HG02610 (cell line): ENCODE measurements at regions not wholly inside any gene's neighbourhood (a gene's known extent, or its start where the extent isn't known, plus 50 kb on each side); places are given as distances from the start of the nearest gene placed in this dataset.

Experiments
- ATAC-seq: cut with Tn5 transposase; IDR thresholded peaks from one replicate; pipeline ENCODE4 v1.9.1; 2021; ENCODE audit warnings: mild to moderate bottlenecking, moderate library complexity; ENCODE audit not compliant: unreplicated experiment

GRCh38 chr3:72569754-72570440 is 278.3 kb downstream of the SHQ1 start:
- no peak for ATAC-seq

- no peak for ATAC-seq
Observed at GRCh38 chr3:72568083-72568482, 280.2 kb downstream of the SHQ1 start.

GRCh38 chr3:72567474-72567873 is 280.8 kb downstream of the SHQ1 start:
- no peak for ATAC-seq

- no peak for ATAC-seq
Observed at GRCh38 chr3:72565593-72565992, 282.7 kb downstream of the SHQ1 start.

GRCh38 chr3:72563690-72564370 is 284.4 kb downstream of the SHQ1 start:
- ATAC-seq = no peak

GRCh38 chr3:72560846-72561675 is 287.2 kb downstream of the SHQ1 start:
- no peak for ATAC-seq

GRCh38 chr3:72559385-72559784 is 288.9 kb downstream of the SHQ1 start:
- ATAC-seq = no peak

GRCh38 chr3:72558001-72558400 is 290.2 kb downstream of the SHQ1 start:
- ATAC-seq = no peak

GRCh38 chr3:72555714-72556113 is 292.5 kb downstream of the SHQ1 start:
- no peak for ATAC-seq

- ATAC-seq = no peak
Observed at GRCh38 chr3:72554689-72555088, 293.6 kb downstream of the SHQ1 start.

- ATAC-seq = no peak
Observed at GRCh38 chr3:72553298-72553697, 294.9 kb downstream of the SHQ1 start.

GRCh38 chr3:72550582-72551262 is 297.5 kb downstream of the SHQ1 start:
- no peak for ATAC-seq

GRCh38 chr3:72549761-72550581 is 298.3 kb downstream of the SHQ1 start:
- no peak for ATAC-seq

GRCh38 chr3:72548981-72549380 is 299.3 kb downstream of the SHQ1 start:
- no peak for ATAC-seq

- no peak for ATAC-seq
Observed at GRCh38 chr3:72548461-72548860, 299.8 kb downstream of the SHQ1 start.

GRCh38 chr3:72547183-72547582 is 301.1 kb downstream of the SHQ1 start:
- ATAC-seq = no peak

GRCh38 chr3:72544239-72544638 is 304.0 kb downstream of the SHQ1 start:
- ATAC-seq = no peak

- ATAC-seq = no peak
Observed at GRCh38 chr3:72543246-72543645, 305.0 kb downstream of the SHQ1 start.

GRCh38 chr3:72542781-72543180 is 305.5 kb downstream of the SHQ1 start:
- ATAC-seq = no peak

GRCh38 chr3:72539856-72540255 is 308.4 kb downstream of the SHQ1 start:
- no peak for ATAC-seq
